HepG2 (cell line): ENCODE measurements at regions not wholly inside any gene's neighbourhood (a gene's known extent, or its start where the extent isn't known, plus 50 kb on each side); places are given as distances from the start of the nearest gene placed in this dataset.

Experiments used
- ATAC-seq: fragments of 200-7000 bp; cut with Tn5 transposase; 3 replicates; pipeline ENCODE4 v1.9.1; 2020; ENCODE audit warnings: mild to moderate bottlenecking, moderate library complexity
- BruUV-seq: library from RNA; stranded (reverse); fragments of 400-500 nt; replicated peaks from 2 replicates; lab custom pipeline; 2021; lab: Mats Ljungman, UMichigan
- CTCF ChIA-PET: fragments of 300-600 bp; formaldehyde crosslinking; extraction: SDS; loops from one replicate; lab custom pipeline; 2021; ENCODE audit warnings: low total read pairs, inconsistent platforms, low intra/inter-chr PET ratio; lab: Yijun Ruan, JAX
- POLR2A ChIA-PET: fragments of 350-600 bp; sonication (Branson Sonifier 250); formaldehyde crosslinking; loops from one replicate; lab custom pipeline; 2020; ENCODE audit warnings: antibody characterized with exemption, inconsistent platforms; lab: Yijun Ruan, JAX
- DNase-seq: peaks from one replicate; pipeline ENCODE4 v3.0.0-alpha.2; 2015; ENCODE audit warnings: low spot score
- FAIRE-seq: peaks from 3 replicates; lab custom pipeline; 2011; peaks lifted over from hg19 to GRCh38; lab: Jason Lieb, UNC
- H2AFZ ChIP-seq: one replicate; pipeline ENCODE4 v1.6.1; 2011; ENCODE audit warnings: low read length, inconsistent platforms
- H3K27ac ChIP-seq: fragments of 300-600 bp; 3 replicates; pipeline ENCODE4 v1.8.0; 2011; ENCODE audit warnings: mixed run types, mild to moderate bottlenecking, mixed read lengths, low read length, inconsistent platforms; ENCODE audit not compliant: insufficient read depth; ENCODE audit errors: extremely low read length
- H3K27me3 ChIP-seq, 2 experiments: fragments of 200-600 bp in 1 of 2; 2 replicates in 1 of 2; 3 replicates in 1 of 2; pipeline versions ENCODE4 v1.6.0 to v1.8.0; 2011; ENCODE audit warnings: low read length in 2 of 2, mild to moderate bottlenecking in 2 of 2, moderate library complexity in 2 of 2, inconsistent platforms in 1 of 2; ENCODE audit not compliant: insufficient read depth in 2 of 2, control insufficient read depth in 1 of 2
- H3K36me3 ChIP-seq, 2 experiments: fragments of 200-600 bp in 1 of 2; replicated peaks in 1 of 2; 2 replicates in 1 of 2; 3 replicates in 1 of 2; pipeline versions ENCODE4 v1.5.1 to v1.8.0; 2011; ENCODE audit warnings: low read length in 2 of 2, inconsistent platforms in 1 of 2; ENCODE audit not compliant: insufficient read depth in 2 of 2, control insufficient read depth in 1 of 2
- H3K4me1 ChIP-seq: 2 replicates; pipeline ENCODE4 v1.5.1; 2012; ENCODE audit warnings: low read length, inconsistent platforms; ENCODE audit not compliant: insufficient read depth
- H3K4me2 ChIP-seq: 2 replicates; pipeline ENCODE4 v1.6.0; 2011; ENCODE audit warnings: low read depth, low read length, inconsistent platforms
- H3K4me3 ChIP-seq, 3 experiments: fragments of 200-600 bp in 1 of 3; sonication (generic), shearing (Covaris generic) in 1 of 3; replicated peaks in 1 of 3; 2 replicates each; pipeline ENCODE4 v1.5.1; 2011 to 2016; ENCODE audit warnings: low read length in 3 of 3, inconsistent platforms in 2 of 3, low read depth in 2 of 3, mild to moderate bottlenecking in 2 of 3, control low read depth in 1 of 3, mixed read lengths in 1 of 3; ENCODE audit not compliant: insufficient read depth in 1 of 3
- H3K79me2 ChIP-seq: one replicate; pipeline ENCODE4 v1.6.1; 2011; ENCODE audit warnings: low read length, inconsistent platforms; ENCODE audit not compliant: insufficient read depth
- H3K9ac ChIP-seq: 2 replicates; pipeline ENCODE4 v1.6.0; 2011; ENCODE audit warnings: mild to moderate bottlenecking, low read depth, low read length, inconsistent platforms; ENCODE audit not compliant: insufficient read depth
- H3K9me3 ChIP-seq: 2 replicates; pipeline ENCODE4 v1.5.1; 2012; ENCODE audit warnings: mild to moderate bottlenecking, low read length
- H4K20me1 ChIP-seq: 2 replicates; pipeline ENCODE4 v1.6.0; 2011; ENCODE audit warnings: inconsistent platforms, mild to moderate bottlenecking, low read length, moderate library complexity; ENCODE audit not compliant: insufficient read depth
- ATF2 ChIP-seq: sonication (generic); formaldehyde crosslinking; IDR thresholded peaks from 2 replicates; pipeline ENCODE4 v1.4.0; 2020; ENCODE audit warnings: missing genetic modification reagents
- CSRNP1 ChIP-seq: sonication (generic); formaldehyde crosslinking; IDR thresholded peaks from 2 replicates; pipeline ENCODE4 v1.8.1; 2023; ENCODE audit warnings: mild to moderate bottlenecking, missing genetic modification reagents
- ETV6 ChIP-seq: sonication (generic); formaldehyde crosslinking; conservative IDR thresholded peaks from 2 replicates; pipeline ENCODE4 v1.4.0; 2020; ENCODE audit warnings: missing genetic modification reagents
- HNF1B ChIP-seq: sonication (generic); formaldehyde crosslinking; IDR thresholded peaks from 2 replicates; pipeline ENCODE4 v1.5.1; 2020; ENCODE audit warnings: mild to moderate bottlenecking, moderate library complexity, missing genetic modification reagents
- HNF4G ChIP-seq, 2 experiments: sonication (generic) in 1 of 2; formaldehyde crosslinking in 1 of 2; IDR thresholded peaks; 2 replicates each; pipeline versions ENCODE4 v1.4.0 to v1.6.1; 2011 to 2020; ENCODE audit warnings: borderline replicate concordance in 2 of 2, low read depth in 2 of 2, mild to moderate bottlenecking in 2 of 2, low read length in 1 of 2, missing genetic modification reagents in 1 of 2, moderate library complexity in 1 of 2
- LRRFIP1 ChIP-seq: sonication (generic); formaldehyde crosslinking; conservative IDR thresholded peaks from 2 replicates; pipeline ENCODE4 v1.4.0; 2020; ENCODE audit warnings: missing genetic modification reagents
- NFE2L1 ChIP-seq: sonication (generic); formaldehyde crosslinking; IDR thresholded peaks from 2 replicates; pipeline ENCODE4 v1.4.0; 2020; ENCODE audit warnings: missing genetic modification reagents, mild to moderate bottlenecking, borderline replicate concordance
- ZFP41 ChIP-seq: sonication (generic); formaldehyde crosslinking; IDR thresholded peaks from 2 replicates; pipeline ENCODE4 v1.4.0; 2020; ENCODE audit warnings: mild to moderate bottlenecking, missing genetic modification reagents, borderline replicate concordance
- ZNF160 ChIP-seq: sonication (generic); formaldehyde crosslinking; IDR thresholded peaks from 2 replicates; pipeline ENCODE4 v1.8.0; 2022; ENCODE audit warnings: mild to moderate bottlenecking, inconsistent platforms, missing genetic modification reagents
- ZNF326 ChIP-seq: sonication (generic); formaldehyde crosslinking; IDR thresholded peaks from 2 replicates; pipeline ENCODE4 v1.4.0; 2020; ENCODE audit warnings: missing genetic modification reagents, borderline replicate concordance
- ZNF337 ChIP-seq: sonication (generic); formaldehyde crosslinking; IDR thresholded peaks from 2 replicates; pipeline ENCODE4 v1.5.1; 2020; ENCODE audit warnings: missing genetic modification reagents, low read depth, mild to moderate bottlenecking, borderline replicate concordance
- ZNF550 ChIP-seq: sonication (generic); formaldehyde crosslinking; IDR thresholded peaks from 2 replicates; pipeline ENCODE4 v1.4.0; 2020; ENCODE audit warnings: mild to moderate bottlenecking, missing genetic modification reagents, borderline replicate concordance
- ZNF775 ChIP-seq: sonication (generic); formaldehyde crosslinking; IDR thresholded peaks from 2 replicates; pipeline ENCODE4 v1.4.0; 2020; ENCODE audit warnings: missing genetic modification reagents, mild to moderate bottlenecking, moderate library complexity, borderline replicate concordance
- ZNF816 ChIP-seq: sonication (generic); formaldehyde crosslinking; IDR thresholded peaks from 2 replicates; pipeline ENCODE4 v1.8.0; 2022; ENCODE audit warnings: missing genetic modification reagents, mild to moderate bottlenecking, borderline replicate concordance
- WGBS: methylation state at CpG from one replicate; pipeline ENCODE4 v1.1.6; 2017; ENCODE audit warnings: low lambda C conversion rate; 5-methylcytosine and 5-hydroxymethylcytosine counted together
- in situ Hi-C: cut with HindIII; loops from 2 replicates; pipeline ENCODE4 v1.10.0; 2017; ENCODE audit warnings: low pct_unique_long_range_greater_than_20kb; ENCODE audit not compliant: extremely low pct_ligation_motif_present
- intact Hi-C: fragments of 100-400 bp; cut with micrococcal nuclease; formaldehyde crosslinking; loops from one replicate; pipeline ENCODE4 v1.10.0; 2022; ENCODE audit not compliant: unreplicated experiment

- ChIA-PET POLR2A (no interaction called here), CTCF (no interaction called here)
- FAIRE-seq (no peak), DNase-seq (no peak), ATAC-seq (no peak)
- BruUV-seq: no TSS peak
- Histone ChIP-seq H4K20me1 (no peaks in the 10 kb centered on the region), H3K9ac (no peak overlapping the region), H3K36me3 (no peaks in the 10 kb centered on the region), H3K79me2 (peaks cover 23% of the 10 kb centered on the region), H3K4me3 (no peak overlapping the region), H3K27ac (no peak overlapping the region), H3K4me2 (no peak overlapping the region), H2AFZ (no peak overlapping the region), H3K9me3 (no peaks in the 10 kb centered on the region), H3K4me1 (no peaks in the 10 kb centered on the region), H3K27me3 (no peaks in the 10 kb centered on the region)
- WGBS: 97% methylated on average over 10 of the region's 10 CpGs
- no peak for TF ChIP-seq ZNF160 (CRISPR knock-in tag)
- TF ChIP-seq HNF1B (CRISPR knock-in tag): no peak
- TF ChIP-seq CSRNP1 (CRISPR knock-in tag): no peak
- no peak for TF ChIP-seq HNF4G (IDR thresholded peaks at IDR 0.05; ENCODE audit: borderline replicate concordance, low read depth, low read length)
- no peak for TF ChIP-seq HNF4G (CRISPR knock-in tag; IDR thresholded peaks at IDR 0.05; ENCODE audit: borderline replicate concordance, low read depth)
- no peak for TF ChIP-seq ZFP41 (CRISPR knock-in tag)
- TF ChIP-seq ATF2: no peak
- TF ChIP-seq LRRFIP1: no peak
- no peak for TF ChIP-seq ZNF816 (CRISPR knock-in tag)
- no peak for TF ChIP-seq ETV6 (CRISPR knock-in tag)
- TF ChIP-seq NFE2L1 (CRISPR knock-in tag): no peak
- no peak for TF ChIP-seq ZNF550 (CRISPR knock-in tag)
- no peak for TF ChIP-seq ZNF326
- no peak for TF ChIP-seq ZNF775 (CRISPR knock-in tag)
- no peak for TF ChIP-seq ZNF337
- in situ Hi-C loops (no loop called here), intact Hi-C loops (no loop called here)
These were observed 477.0 kb downstream of the PCNX1 start for GRCh38 chr14:71384007-71384845.
